ENCODE measurements at regions not wholly inside any gene's neighbourhood (a gene's known extent, or its start where the extent isn't known, plus 50 kb on each side); places are given as distances from the start of the nearest gene placed in this dataset.

- no peak for TF ChIP-seq ZNF274 (IDR thresholded peaks at IDR 0.05; ENCODE audit: low read depth, low read length)
- TF ChIP-seq YY1 (IDR thresholded peaks at IDR 0.05; ENCODE audit: insufficient read depth, insufficient read length): no peak
- no peak for TF ChIP-seq SUZ12 (IDR thresholded peaks at IDR 0.05; ENCODE audit: extremely low read depth, insufficient read depth, insufficient read length)
- H3K36me3 ChIP-seq (ENCODE audit: insufficient read depth, insufficient read length, low read length): no peaks in the 10 kb centered on the region
- H3K9me3 ChIP-seq (ENCODE audit: insufficient read depth, low read length): no peaks in the 10 kb centered on the region
- no peaks in the 10 kb centered on the region for H3K4me1 ChIP-seq (ENCODE audit: insufficient read depth, insufficient read length)
- H3K27me3 ChIP-seq (ENCODE audit: insufficient read depth, insufficient read length): no peaks in the 10 kb centered on the region
- H3K9ac ChIP-seq (ENCODE audit: insufficient read length, low read depth): no peak overlapping the region
- no peak for DNase-seq (ENCODE audit: low read depth, low spot score)
- H3K4me3 ChIP-seq (ENCODE audit: insufficient read length, low read depth): no peak overlapping the region
Observed at GRCh38 chr7:92917230-92917629, 80.9 kb upstream of the CDK6 start.

- Histone ChIP-seq H3K9me3 (ENCODE audit: insufficient read depth, low read length) (no peaks in the 10 kb centered on the region), H3K4me3 (ENCODE audit: insufficient read length, low read depth) (no peak overlapping the region)
- peak; percentile 78 for DNase-seq (ENCODE audit: low read depth, low spot score)
Observed at GRCh38 chr7:92916770-92917224, 80.4 kb upstream of the CDK6 start.

GRCh38 chr7:92915348-92915747 lies 79.0 kb upstream of the CDK6 start:
- TF ChIP-seq SUZ12 (IDR thresholded peaks at IDR 0.05; ENCODE audit: extremely low read depth, insufficient read depth, insufficient read length) (no peak), ZNF274 (IDR thresholded peaks at IDR 0.05; ENCODE audit: low read depth, low read length) (no peak), YY1 (IDR thresholded peaks at IDR 0.05; ENCODE audit: insufficient read depth, insufficient read length) (no peak)
- Histone ChIP-seq H3K9me3 (ENCODE audit: insufficient read depth, low read length) (no peaks in the 10 kb centered on the region; the same call in 1 of the 2 replicates), H3K27me3 (ENCODE audit: insufficient read depth, insufficient read length) (no peaks in the 10 kb centered on the region), H3K4me1 (ENCODE audit: insufficient read depth, insufficient read length) (no peaks in the 10 kb centered on the region), H3K4me3 (ENCODE audit: insufficient read length, low read depth) (no peak overlapping the region), H3K9ac (ENCODE audit: insufficient read length, low read depth) (no peak overlapping the region), H3K36me3 (ENCODE audit: insufficient read depth, insufficient read length, low read length) (no peaks in the 10 kb centered on the region)
- no peak for DNase-seq (ENCODE audit: low read depth, low spot score)

More at GRCh38 chr7:92916770-92917224, 80.4 kb upstream of the CDK6 start:
- Histone ChIP-seq H3K9ac (ENCODE audit: insufficient read length, low read depth) (no peak overlapping the region), H3K36me3 (ENCODE audit: insufficient read depth, insufficient read length, low read length) (no peaks in the 10 kb centered on the region), H3K4me1 (ENCODE audit: insufficient read depth, insufficient read length) (no peaks in the 10 kb centered on the region), H3K27me3 (ENCODE audit: insufficient read depth, insufficient read length) (no peaks in the 10 kb centered on the region)
- TF ChIP-seq SUZ12 (IDR thresholded peaks at IDR 0.05; ENCODE audit: extremely low read depth, insufficient read depth, insufficient read length): no peak
- TF ChIP-seq YY1 (IDR thresholded peaks at IDR 0.05; ENCODE audit: insufficient read depth, insufficient read length): no peak
- TF ChIP-seq ZNF274 (IDR thresholded peaks at IDR 0.05; ENCODE audit: low read depth, low read length): no peak

GRCh38 chr7:92914645-92915044 lies 78.3 kb upstream of the CDK6 start:
- H3K9me3 ChIP-seq (ENCODE audit: insufficient read depth, low read length): no peaks in the 10 kb centered on the region; the same call in 1 of the 2 replicates
- DNase-seq (ENCODE audit: low read depth, low spot score): no peak
- no peak for TF ChIP-seq ZNF274 (IDR thresholded peaks at IDR 0.05; ENCODE audit: low read depth, low read length)
- no peak for TF ChIP-seq YY1 (IDR thresholded peaks at IDR 0.05; ENCODE audit: insufficient read depth, insufficient read length)
- TF ChIP-seq SUZ12 (IDR thresholded peaks at IDR 0.05; ENCODE audit: extremely low read depth, insufficient read depth, insufficient read length): no peak
- no peak overlapping the region for H3K9ac ChIP-seq (ENCODE audit: insufficient read length, low read depth)
- H3K4me3 ChIP-seq (ENCODE audit: insufficient read length, low read depth): no peak overlapping the region
- H3K27me3 ChIP-seq (ENCODE audit: insufficient read depth, insufficient read length): no peaks in the 10 kb centered on the region
- H3K4me1 ChIP-seq (ENCODE audit: insufficient read depth, insufficient read length): no peaks in the 10 kb centered on the region
- H3K36me3 ChIP-seq (ENCODE audit: insufficient read depth, insufficient read length, low read length): no peaks in the 10 kb centered on the region

GRCh38 chr7:92913849-92914248 lies 77.5 kb upstream of the CDK6 start:
- no peaks in the 10 kb centered on the region for H3K4me1 ChIP-seq (ENCODE audit: insufficient read depth, insufficient read length)
- no peak overlapping the region for H3K4me3 ChIP-seq (ENCODE audit: insufficient read length, low read depth)
- TF ChIP-seq ZNF274 (IDR thresholded peaks at IDR 0.05; ENCODE audit: low read depth, low read length) (no peak), SUZ12 (IDR thresholded peaks at IDR 0.05; ENCODE audit: extremely low read depth, insufficient read depth, insufficient read length) (no peak), YY1 (IDR thresholded peaks at IDR 0.05; ENCODE audit: insufficient read depth, insufficient read length) (no peak)
- no peaks in the 10 kb centered on the region for H3K27me3 ChIP-seq (ENCODE audit: insufficient read depth, insufficient read length)
- DNase-seq (ENCODE audit: low read depth, low spot score): no peak
- H3K36me3 ChIP-seq (ENCODE audit: insufficient read depth, insufficient read length, low read length): no peaks in the 10 kb centered on the region
- no peaks in the 10 kb centered on the region; the same call in 1 of the 2 replicates for H3K9me3 ChIP-seq (ENCODE audit: insufficient read depth, low read length)
- no peak overlapping the region for H3K9ac ChIP-seq (ENCODE audit: insufficient read length, low read depth)

- Histone ChIP-seq H3K9ac (ENCODE audit: insufficient read length, low read depth) (no peak overlapping the region), H3K4me1 (ENCODE audit: insufficient read depth, insufficient read length) (no peaks in the 10 kb centered on the region), H3K36me3 (ENCODE audit: insufficient read depth, insufficient read length, low read length) (no peaks in the 10 kb centered on the region), H3K9me3 (ENCODE audit: insufficient read depth, low read length) (no peaks in the 10 kb centered on the region; the same call in 1 of the 2 replicates), H3K4me3 (ENCODE audit: insufficient read length, low read depth) (no peak overlapping the region), H3K27me3 (ENCODE audit: insufficient read depth, insufficient read length) (no peaks in the 10 kb centered on the region)
- TF ChIP-seq YY1 (IDR thresholded peaks at IDR 0.05; ENCODE audit: insufficient read depth, insufficient read length) (no peak), ZNF274 (IDR thresholded peaks at IDR 0.05; ENCODE audit: low read depth, low read length) (no peak), SUZ12 (IDR thresholded peaks at IDR 0.05; ENCODE audit: extremely low read depth, insufficient read depth, insufficient read length) (no peak)
- no peak for DNase-seq (ENCODE audit: low read depth, low spot score)
Observed at GRCh38 chr7:92910976-92911375, 74.6 kb upstream of the CDK6 start.

GRCh38 chr7:92909686-92910475 lies 73.5 kb upstream of the CDK6 start:
- Histone ChIP-seq H3K9me3 (ENCODE audit: insufficient read depth, low read length) (no peaks in the 10 kb centered on the region; the same call in 1 of the 2 replicates), H3K4me1 (ENCODE audit: insufficient read depth, insufficient read length) (no peaks in the 10 kb centered on the region), H3K4me3 (ENCODE audit: insufficient read length, low read depth) (no peak overlapping the region), H3K27me3 (ENCODE audit: insufficient read depth, insufficient read length) (no peaks in the 10 kb centered on the region), H3K9ac (ENCODE audit: insufficient read length, low read depth) (no peak overlapping the region), H3K36me3 (ENCODE audit: insufficient read depth, insufficient read length, low read length) (no peaks in the 10 kb centered on the region)
- no peak for DNase-seq (ENCODE audit: low read depth, low spot score)
- TF ChIP-seq ZNF274 (IDR thresholded peaks at IDR 0.05; ENCODE audit: low read depth, low read length) (no peak), SUZ12 (IDR thresholded peaks at IDR 0.05; ENCODE audit: extremely low read depth, insufficient read depth, insufficient read length) (no peak), YY1 (IDR thresholded peaks at IDR 0.05; ENCODE audit: insufficient read depth, insufficient read length) (no peak)
